PC-9 (cell line): ENCODE measurements at regions not wholly inside any gene's neighbourhood (a gene's known extent, or its start where the extent isn't known, plus 50 kb on each side); places are given as distances from the start of the nearest gene placed in this dataset.

Experiments used
- EZH2 ChIP-seq: fragments of 200-600 bp; sonication (generic); IDR thresholded peaks from 2 replicates; pipeline ENCODE4 v1.8.0; 2017; ENCODE audit warnings: antibody characterized with exemption, low read depth
- TF ChIP-seq, protein P1 (sequence below): fragments of 200-600 bp; sonication (generic); conservative IDR thresholded peaks from 2 replicates; pipeline ENCODE4 v1.6.1; 2017; ENCODE audit warnings: mixed run types, antibody characterized with exemption, mild to moderate bottlenecking, moderate library complexity

GRCh38 chr3:115563984-115564383 is 59.3 kb upstream of the GAP43 start:
- TF ChIP-seq, protein P1, sequence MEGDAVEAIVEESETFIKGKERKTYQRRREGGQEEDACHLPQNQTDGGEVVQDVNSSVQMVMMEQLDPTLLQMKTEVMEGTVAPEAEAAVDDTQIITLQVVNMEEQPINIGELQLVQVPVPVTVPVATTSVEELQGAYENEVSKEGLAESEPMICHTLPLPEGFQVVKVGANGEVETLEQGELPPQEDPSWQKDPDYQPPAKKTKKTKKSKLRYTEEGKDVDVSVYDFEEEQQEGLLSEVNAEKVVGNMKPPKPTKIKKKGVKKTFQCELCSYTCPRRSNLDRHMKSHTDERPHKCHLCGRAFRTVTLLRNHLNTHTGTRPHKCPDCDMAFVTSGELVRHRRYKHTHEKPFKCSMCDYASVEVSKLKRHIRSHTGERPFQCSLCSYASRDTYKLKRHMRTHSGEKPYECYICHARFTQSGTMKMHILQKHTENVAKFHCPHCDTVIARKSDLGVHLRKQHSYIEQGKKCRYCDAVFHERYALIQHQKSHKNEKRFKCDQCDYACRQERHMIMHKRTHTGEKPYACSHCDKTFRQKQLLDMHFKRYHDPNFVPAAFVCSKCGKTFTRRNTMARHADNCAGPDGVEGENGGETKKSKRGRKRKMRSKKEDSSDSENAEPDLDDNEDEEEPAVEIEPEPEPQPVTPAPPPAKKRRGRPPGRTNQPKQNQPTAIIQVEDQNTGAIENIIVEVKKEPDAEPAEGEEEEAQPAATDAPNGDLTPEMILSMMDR: no peak
- TF ChIP-seq EZH2: no peak
